Suprapubic skin (tissue), 4 donors: ENCODE measurements at regions not wholly inside any gene's neighbourhood (a gene's known extent, or its start where the extent isn't known, plus 50 kb on each side); places are given as distances from the start of the nearest gene placed in this dataset.

Source experiments
- DNase-seq, 2 donors: peaks; one replicate each; pipeline ENCODE4 v3.0.0-alpha.2; 2019; ENCODE audit warnings: low spot score in 2 of 2
- H3K27ac ChIP-seq: fragments of 200-600 bp; sonication (generic); one replicate; pipeline ENCODE4 v1.5.1; 2019
- H3K27me3 ChIP-seq: fragments of 200-600 bp; sonication (generic); one replicate; pipeline ENCODE4 v1.5.1; 2019
- H3K36me3 ChIP-seq: fragments of 200-600 bp; sonication (generic); one replicate; pipeline ENCODE4 v1.5.1; 2019
- H3K4me1 ChIP-seq: fragments of 200-600 bp; sonication (generic); one replicate; pipeline ENCODE4 v1.5.1; 2019
- H3K4me3 ChIP-seq: fragments of 200-600 bp; sonication (generic); one replicate; pipeline ENCODE4 v1.5.1; 2019; ENCODE audit warnings: mild to moderate bottlenecking
- H3K9me3 ChIP-seq: fragments of 200-600 bp; sonication (generic); one replicate; pipeline ENCODE4 v1.5.1; 2019
- CTCF ChIP-seq, 2 donors: fragments of 200-600 bp in 1 of 2; fragments of 450-650 bp in 1 of 2; sonication (generic) in 1 of 2; IDR thresholded peaks; one replicate each; pipeline ENCODE4 v1.5.1; 2016 to 2019; ENCODE audit warnings: antibody characterized with exemption in 2 of 2, mild to moderate bottlenecking in 1 of 2, moderate library complexity in 1 of 2
- EP300 ChIP-seq: sonication (generic); formaldehyde crosslinking; IDR thresholded peaks from one replicate; pipeline ENCODE4 v1.6.1; 2017; ENCODE audit warnings: antibody characterized with exemption
- POLR2A ChIP-seq, 2 donors: fragments of 450-650 bp; IDR thresholded peaks; one replicate each; pipeline ENCODE4 v1.6.1; 2017; ENCODE audit warnings: antibody characterized with exemption in 2 of 2, mild to moderate bottlenecking in 2 of 2, moderate library complexity in 2 of 2
- POLR2AphosphoS5 ChIP-seq, 3 donors: sonication (generic); formaldehyde crosslinking; IDR thresholded peaks; one replicate each; pipeline ENCODE4 v1.6.1; 2017; ENCODE audit warnings: antibody characterized with exemption in 3 of 3
- WGBS: methylation state at CpG from one replicate; pipeline ENCODE4 v1.1.5; 2018; 5-methylcytosine and 5-hydroxymethylcytosine counted together

GRCh38 chr3:106339551-106339950 is 470.7 kb upstream of the CBLB start:
- H3K9me3 ChIP-seq: no peaks in the 10 kb centered on the region
- no peaks in the 10 kb centered on the region for H3K27me3 ChIP-seq
- TF ChIP-seq EP300 (no peak), POLR2AphosphoS5 (IDR thresholded peaks at IDR 0.05) (no peak), CTCF (IDR thresholded peaks at IDR 0.05) (no peak), POLR2A (IDR thresholded peaks at IDR 0.05) (no peak)
- no peak overlapping the region for H3K27ac ChIP-seq
- DNase-seq: no peak
- 94% methylated on average over 5 of the region's 5 CpGs for WGBS
- peaks cover 13% of the 10 kb centered on the region for H3K4me1 ChIP-seq
- H3K36me3 ChIP-seq: no peaks in the 10 kb centered on the region
- H3K4me3 ChIP-seq: no peak overlapping the region

GRCh38 chr3:106341087-106341486 is 472.3 kb upstream of the CBLB start:
- H3K27ac ChIP-seq: peak overlapping the region; percentile 79
- no peaks in the 10 kb centered on the region for H3K36me3 ChIP-seq
- peak overlapping the region; percentile 8 for H3K4me3 ChIP-seq
- DNase-seq: no peak
- WGBS: 26% methylated on average over 6 of the region's 6 CpGs
- TF ChIP-seq POLR2AphosphoS5 (IDR thresholded peaks at IDR 0.05) (peak in 1 of 3 donors; percentile 36), EP300 (no peak), CTCF (IDR thresholded peaks at IDR 0.05) (no peak), POLR2A (IDR thresholded peaks at IDR 0.05) (no peak)
- H3K9me3 ChIP-seq: no peaks in the 10 kb centered on the region
- peaks cover 16% of the 10 kb centered on the region for H3K4me1 ChIP-seq
- no peaks in the 10 kb centered on the region for H3K27me3 ChIP-seq

GRCh38 chr3:106341586-106342162 is 472.9 kb upstream of the CBLB start:
- Histone ChIP-seq H3K36me3 (no peaks in the 10 kb centered on the region), H3K9me3 (no peaks in the 10 kb centered on the region), H3K27me3 (no peaks in the 10 kb centered on the region), H3K27ac (peak overlapping the region; percentile 79), H3K4me3 (peak overlapping the region; percentile 8), H3K4me1 (peaks cover 16% of the 10 kb centered on the region)
- no peak for DNase-seq
- TF ChIP-seq POLR2AphosphoS5 (IDR thresholded peaks at IDR 0.05): no peak
- TF ChIP-seq EP300: no peak
- no peak for TF ChIP-seq POLR2A (IDR thresholded peaks at IDR 0.05)
- no peak for TF ChIP-seq CTCF (IDR thresholded peaks at IDR 0.05)
- WGBS: 51% methylated on average over 8 of the region's 8 CpGs

DNA sequence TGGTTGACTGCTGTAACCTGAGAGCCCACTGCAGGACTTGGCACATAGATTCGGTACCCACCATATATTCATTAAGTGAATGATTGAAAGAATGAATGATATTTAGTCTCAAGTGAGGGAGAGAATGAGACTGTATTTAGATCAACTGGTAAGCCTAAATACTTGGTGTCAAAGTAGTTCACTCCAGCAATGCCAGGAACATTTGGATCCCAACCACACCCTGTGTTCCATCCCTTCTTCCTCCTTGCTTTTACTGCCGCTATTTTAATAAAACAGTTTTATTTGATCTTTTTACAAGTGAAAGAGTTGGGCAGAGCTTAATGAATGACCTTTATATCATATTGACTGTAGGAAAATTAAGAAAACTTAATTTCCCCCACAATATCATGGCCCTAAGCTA is 473.6 kb upstream of the CBLB start:
- Histone ChIP-seq H3K4me3 (no peak overlapping the region), H3K27me3 (no peaks in the 10 kb centered on the region), H3K4me1 (peaks cover 16% of the 10 kb centered on the region), H3K9me3 (no peaks in the 10 kb centered on the region), H3K27ac (peak overlapping the region; percentile 79), H3K36me3 (no peaks in the 10 kb centered on the region)
- no peak for DNase-seq
- 58% methylated on average over 2 of the region's 2 CpGs for WGBS
- TF ChIP-seq CTCF (IDR thresholded peaks at IDR 0.05) (no peak), EP300 (no peak), POLR2AphosphoS5 (IDR thresholded peaks at IDR 0.05) (no peak), POLR2A (IDR thresholded peaks at IDR 0.05) (no peak)

DNA sequence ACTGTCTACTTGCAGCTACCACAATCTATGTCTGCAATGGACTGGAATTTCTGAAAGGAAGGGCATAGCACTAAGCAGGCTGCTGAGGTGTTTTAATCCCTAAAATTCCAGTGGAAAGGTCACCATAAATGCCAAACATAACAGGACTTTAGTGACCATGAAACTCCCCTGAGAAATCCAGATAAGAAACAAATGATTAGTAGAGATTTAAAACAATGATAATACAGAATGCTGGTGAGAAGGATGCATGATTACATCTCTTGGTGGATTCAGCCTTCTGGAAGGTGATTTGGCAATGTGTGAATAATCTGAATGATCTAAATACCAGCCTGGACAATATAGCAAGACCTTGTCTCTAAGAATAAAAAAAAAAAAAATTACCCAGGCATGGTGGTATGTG is 475.0 kb upstream of the CBLB start:
- no peak for TF ChIP-seq CTCF (IDR thresholded peaks at IDR 0.05)
- no peak for TF ChIP-seq POLR2AphosphoS5 (IDR thresholded peaks at IDR 0.05)
- TF ChIP-seq POLR2A (IDR thresholded peaks at IDR 0.05): no peak
- no peak for TF ChIP-seq EP300
- H3K4me1 ChIP-seq: peaks cover 16% of the 10 kb centered on the region
- no peaks in the 10 kb centered on the region for H3K27me3 ChIP-seq
- H3K36me3 ChIP-seq: no peaks in the 10 kb centered on the region
- H3K27ac ChIP-seq: no peak overlapping the region
- no peaks in the 10 kb centered on the region for H3K9me3 ChIP-seq
- DNase-seq: no peak
- no peak overlapping the region for H3K4me3 ChIP-seq
